ENCODE measurements at regions not wholly inside any gene's neighbourhood (a gene's known extent, or its start where the extent isn't known, plus 50 kb on each side); places are given as distances from the start of the nearest gene placed in this dataset.

GRCh38 chr7:41874201-41874785, 171.4 kb upstream of the INHBA start:
- CTCF ChIA-PET (ENCODE audit: low intra/inter-chr PET ratio, low total read pairs): no interaction called here
- no peak for ATAC-seq

More at GRCh38 chr7:41874201-41874785, 171.4 kb upstream of the INHBA start:
- 0% methylated on average over 3 of the region's 3 CpGs for WGBS (ENCODE audit: low lambda C conversion rate)
- TF ChIP-seq RCOR2 (CRISPR knock-in tag; IDR thresholded peaks at IDR 0.05): no peak
- no peak for TF ChIP-seq ZNF431 (CRISPR knock-in tag; IDR thresholded peaks at IDR 0.05; ENCODE audit: borderline replicate concordance, low read depth)
- no peak for TF ChIP-seq ZNF18 (CRISPR knock-in tag; IDR thresholded peaks at IDR 0.05; ENCODE audit: insufficient replicate concordance)
- no peak for TF ChIP-seq HNF1A (IDR thresholded peaks at IDR 0.05; ENCODE audit: low read depth)
- no peak for TF ChIP-seq HNF1A (CRISPR knock-in tag; IDR thresholded peaks at IDR 0.05; ENCODE audit: borderline replicate concordance)
- no peak for TF ChIP-seq E2F1 (CRISPR knock-in tag; IDR thresholded peaks at IDR 0.05)
- no peak for TF ChIP-seq RAD51 (IDR thresholded peaks at IDR 0.05; ENCODE audit: borderline replicate concordance)
- TF ChIP-seq ZNF530 (CRISPR knock-in tag; IDR thresholded peaks at IDR 0.05; ENCODE audit: low read depth): no peak
- TF ChIP-seq ZNF576 (CRISPR knock-in tag; IDR thresholded peaks at IDR 0.05): no peak
- TF ChIP-seq ZNF737 (CRISPR knock-in tag; IDR thresholded peaks at IDR 0.05; ENCODE audit: borderline replicate concordance): no peak
- intact Hi-C loops (cut with micrococcal nuclease; ENCODE audit: unreplicated experiment) (no loop called here), in situ Hi-C loops (cut with HindIII; ENCODE audit: extremely low pct_ligation_motif_present, low pct_unique_long_range_greater_than_20kb) (no loop called here)
- Histone ChIP-seq H2AFZ (ENCODE audit: low read length) (no peak overlapping the region), H3K27me3 (ENCODE audit: control insufficient read depth in 1 of 2, insufficient read depth in 2 of 2, low read length in 2 of 2) (no peaks in the 10 kb centered on the region), H3K4me1 (ENCODE audit: insufficient read depth, low read length) (no peaks in the 10 kb centered on the region), H3K4me2 (ENCODE audit: low read depth, low read length) (no peak overlapping the region), H3K9me3 (ENCODE audit: low read length) (no peaks in the 10 kb centered on the region), H3K27ac (ENCODE audit: extremely low read length, insufficient read depth, low read length) (no peak overlapping the region), H3K79me2 (ENCODE audit: insufficient read depth, low read length) (no peaks in the 10 kb centered on the region), H3K4me3 (replicated peaks in 1 of 3; ENCODE audit: insufficient read depth in 1 of 3, low read depth in 2 of 3, low read length in 3 of 3) (no peak overlapping the region), H3K9ac (ENCODE audit: insufficient read depth, low read depth, low read length) (no peak overlapping the region), H3K36me3 (replicated peaks in 1 of 2; ENCODE audit: control insufficient read depth in 1 of 2, insufficient read depth in 2 of 2, low read length in 2 of 2) (no peaks in the 10 kb centered on the region), H4K20me1 (ENCODE audit: insufficient read depth, low read length) (no peaks in the 10 kb centered on the region)
- FAIRE-seq (no peak), DNase-seq (ENCODE audit: low spot score) (no peak)
- no TSS peak for BruUV-seq (replicated peaks)
- POLR2A ChIA-PET: no interaction called here

Data from HepG2 (cell line).